NT2/D1 (cell line): ENCODE measurements at regions not wholly inside any gene's neighbourhood (a gene's known extent, or its start where the extent isn't known, plus 50 kb on each side); places are given as distances from the start of the nearest gene placed in this dataset.

Experiments
- YY1 ChIP-seq: IDR thresholded peaks from 2 replicates; pipeline ENCODE4 v1.6.1; 2011; ENCODE audit not compliant: insufficient read length, insufficient read depth
- ZNF274 ChIP-seq: IDR thresholded peaks from 2 replicates; pipeline ENCODE4 v1.6.1; 2011; ENCODE audit warnings: mild to moderate bottlenecking, low read depth, low read length

- TF ChIP-seq ZNF274 (no peak), YY1 (no peak)
Observed at GRCh38 chr16:51427085-51427484, 276.0 kb upstream of the SALL1 start.
